IMR-90 (cell line): ENCODE measurements at regions not wholly inside any gene's neighbourhood (a gene's known extent, or its start where the extent isn't known, plus 50 kb on each side); places are given as distances from the start of the nearest gene placed in this dataset.

Source experiments
- BHLHE40 ChIP-seq: fragments of 150-350 bp; IDR thresholded peaks from 2 replicates; pipeline ENCODE4 v1.6.1; 2016; ENCODE audit warnings: mild to moderate bottlenecking, low read depth, low read length
- MXI1 ChIP-seq: IDR thresholded peaks from 2 replicates; pipeline ENCODE4 v1.6.1; 2012; ENCODE audit warnings: low read depth, mild to moderate bottlenecking, low read length, moderate library complexity, borderline replicate concordance
- POLR2A ChIP-seq: IDR thresholded peaks from 2 replicates; pipeline ENCODE4 v1.6.1; 2012; ENCODE audit warnings: mild to moderate bottlenecking, low read depth, low read length
- RAD21 ChIP-seq: IDR thresholded peaks from 2 replicates; pipeline ENCODE4 v1.6.1; 2012; ENCODE audit warnings: low read length, improper control_type of control experiment
- SMC3 ChIP-seq: fragments of 150-350 bp; IDR thresholded peaks from 2 replicates; pipeline ENCODE4 v1.6.1; 2016; ENCODE audit warnings: low read depth, mild to moderate bottlenecking, antibody characterized with exemption, low read length, moderate library complexity
- TF ChIP-seq, protein P1 (sequence below): conservative IDR thresholded peaks from 2 replicates; pipeline ENCODE4 v1.5.1; 2012; ENCODE audit warnings: mild to moderate bottlenecking, low read depth, low read length, improper control_type of control experiment

DNA sequence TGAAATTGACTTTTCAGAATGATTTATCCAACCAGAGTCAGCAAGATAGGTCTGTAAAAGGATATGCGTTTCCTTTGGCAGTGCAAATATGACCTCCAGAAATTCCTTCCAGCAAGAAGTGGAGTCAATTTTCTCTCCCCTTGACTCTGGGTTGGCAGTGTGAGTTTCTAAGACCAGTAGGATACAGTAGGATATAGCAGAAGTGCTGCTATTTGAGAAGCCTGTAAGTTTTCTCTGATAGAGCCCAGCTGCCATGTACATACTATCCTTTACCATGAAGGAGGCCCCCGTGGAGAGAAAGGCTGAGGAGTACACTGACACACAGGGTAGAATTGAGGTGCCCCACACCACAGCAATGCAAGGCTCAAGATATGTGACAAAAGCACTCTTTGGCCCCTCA, 409.1 kb upstream of the PDZRN3 start:
- TF ChIP-seq POLR2A, result no peak
- TF ChIP-seq, protein P1, sequence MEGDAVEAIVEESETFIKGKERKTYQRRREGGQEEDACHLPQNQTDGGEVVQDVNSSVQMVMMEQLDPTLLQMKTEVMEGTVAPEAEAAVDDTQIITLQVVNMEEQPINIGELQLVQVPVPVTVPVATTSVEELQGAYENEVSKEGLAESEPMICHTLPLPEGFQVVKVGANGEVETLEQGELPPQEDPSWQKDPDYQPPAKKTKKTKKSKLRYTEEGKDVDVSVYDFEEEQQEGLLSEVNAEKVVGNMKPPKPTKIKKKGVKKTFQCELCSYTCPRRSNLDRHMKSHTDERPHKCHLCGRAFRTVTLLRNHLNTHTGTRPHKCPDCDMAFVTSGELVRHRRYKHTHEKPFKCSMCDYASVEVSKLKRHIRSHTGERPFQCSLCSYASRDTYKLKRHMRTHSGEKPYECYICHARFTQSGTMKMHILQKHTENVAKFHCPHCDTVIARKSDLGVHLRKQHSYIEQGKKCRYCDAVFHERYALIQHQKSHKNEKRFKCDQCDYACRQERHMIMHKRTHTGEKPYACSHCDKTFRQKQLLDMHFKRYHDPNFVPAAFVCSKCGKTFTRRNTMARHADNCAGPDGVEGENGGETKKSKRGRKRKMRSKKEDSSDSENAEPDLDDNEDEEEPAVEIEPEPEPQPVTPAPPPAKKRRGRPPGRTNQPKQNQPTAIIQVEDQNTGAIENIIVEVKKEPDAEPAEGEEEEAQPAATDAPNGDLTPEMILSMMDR, result no peak
- no peak for TF ChIP-seq RAD21
- no peak for TF ChIP-seq BHLHE40
- TF ChIP-seq SMC3, result no peak
- no peak for TF ChIP-seq MXI1
